GM23338 (cell line): ENCODE measurements at regions not wholly inside any gene's neighbourhood (a gene's known extent, or its start where the extent isn't known, plus 50 kb on each side); places are given as distances from the start of the nearest gene placed in this dataset.

Source experiments
- ATAC-seq: fragments of 200-7000 bp; cut with Tn5 transposase; 3 replicates; pipeline ENCODE4 v1.9.1; 2020
- DNase-seq: peaks from one replicate; pipeline ENCODE4 v3.0.0-alpha.2; 2015; ENCODE audit warnings: low spot score
- H2AFZ ChIP-seq: fragments of 200-600 bp; sonication (generic); 2 replicates; pipeline ENCODE4 v1.8.0; 2016; ENCODE audit warnings: antibody characterized with exemption, mild to moderate bottlenecking, moderate library complexity
- H3F3A ChIP-seq: fragments of 200-600 bp; sonication (generic); replicated peaks from 2 replicates; pipeline ENCODE4 v1.8.0; 2017; ENCODE audit warnings: antibody characterized with exemption, mixed run types, low read depth
- H3K27ac ChIP-seq: fragments of 200-600 bp; sonication (generic); 2 replicates; pipeline ENCODE4 v1.6.1; 2016; ENCODE audit warnings: low read depth
- H3K27me3 ChIP-seq: fragments of 200-600 bp; sonication (generic); 2 replicates; pipeline ENCODE4 v1.8.0; 2016; ENCODE audit warnings: mild to moderate bottlenecking, mixed run types, moderate library complexity; ENCODE audit not compliant: insufficient read depth
- H3K36me3 ChIP-seq: fragments of 200-600 bp; sonication (generic); 2 replicates; pipeline ENCODE4 v1.8.0; 2016; ENCODE audit warnings: mild to moderate bottlenecking; ENCODE audit not compliant: insufficient read depth
- H3K4me1 ChIP-seq: fragments of 200-600 bp; sonication (generic); 2 replicates; pipeline ENCODE4 v1.8.0; 2016; ENCODE audit warnings: mild to moderate bottlenecking, moderate library complexity; ENCODE audit not compliant: insufficient read depth
- H3K4me2 ChIP-seq: fragments of 200-600 bp; sonication (generic); 2 replicates; pipeline ENCODE4 v1.7.1; 2017; ENCODE audit warnings: mixed run types
- H3K4me3 ChIP-seq: fragments of 200-600 bp; sonication (generic); 2 replicates; pipeline ENCODE4 v1.6.1; 2016; ENCODE audit warnings: mixed run types
- H3K79me2 ChIP-seq: fragments of 200-600 bp; sonication (generic); replicated peaks from 2 replicates; pipeline ENCODE4 v1.8.0; 2017; ENCODE audit warnings: mild to moderate bottlenecking; ENCODE audit not compliant: insufficient read depth
- H3K9me2 ChIP-seq: fragments of 200-600 bp; sonication (generic); 2 replicates; pipeline ENCODE4 v1.8.0; 2017; ENCODE audit not compliant: insufficient read depth
- H4K20me1 ChIP-seq: fragments of 200-600 bp; sonication (generic); replicated peaks from 2 replicates; pipeline ENCODE4 v1.8.0; 2017; ENCODE audit warnings: mild to moderate bottlenecking; ENCODE audit not compliant: insufficient read depth
- H3K27ac Mint-ChIP-seq: 2 replicates; pipeline ENCODE4 v1.8.0; 2020; ENCODE audit warnings: inconsistent platforms, mild to moderate bottlenecking, moderate library complexity, mixed read lengths
- H3K27me3 Mint-ChIP-seq: 3 replicates; pipeline ENCODE4 v1.8.0; 2022; ENCODE audit warnings: low read depth, mild to moderate bottlenecking, moderate library complexity, mixed read lengths, inconsistent platforms; ENCODE audit not compliant: insufficient read depth, poor library complexity
- H3K36me3 Mint-ChIP-seq: 3 replicates; pipeline ENCODE4 v1.8.0; 2021; ENCODE audit warnings: low read depth, mild to moderate bottlenecking, inconsistent platforms, moderate library complexity, mixed read lengths
- H3K4me1 Mint-ChIP-seq: 3 replicates; pipeline ENCODE4 v1.8.0; 2020; ENCODE audit warnings: mild to moderate bottlenecking, inconsistent platforms, mixed read lengths
- H3K4me3 Mint-ChIP-seq: 3 replicates; pipeline ENCODE4 v1.8.0; 2021; ENCODE audit warnings: moderate library complexity, mild to moderate bottlenecking, inconsistent platforms, mixed read lengths
- H3K9me3 Mint-ChIP-seq: 3 replicates; pipeline ENCODE4 v1.8.0; 2020; ENCODE audit warnings: moderate library complexity, mild to moderate bottlenecking, inconsistent platforms, mixed read lengths
- CREB1 ChIP-seq: fragments of 250-450 bp; sonication (Bioruptor Pico); IDR thresholded peaks from 2 replicates; pipeline ENCODE4 v1.5.0; 2020; ENCODE audit warnings: low read depth, mild to moderate bottlenecking, moderate library complexity
- EZH2phosphoT487 ChIP-seq: fragments of 200-600 bp; sonication (generic); IDR thresholded peaks from one replicate; pipeline ENCODE4 v1.8.1; 2018; ENCODE audit warnings: antibody characterized with exemption; ENCODE audit not compliant: unreplicated experiment
- JUNB ChIP-seq: IDR thresholded peaks from one replicate; pipeline ENCODE4 v1.6.1; 2016; ENCODE audit warnings: antibody characterized with exemption; ENCODE audit not compliant: unreplicated experiment
- NANOG ChIP-seq: IDR thresholded peaks from 2 replicates; pipeline ENCODE4 v1.6.1; 2016; ENCODE audit warnings: antibody characterized with exemption, borderline replicate concordance
- POLR2AphosphoS5 ChIP-seq: IDR thresholded peaks from 2 replicates; pipeline ENCODE4 v1.6.1; 2016; ENCODE audit warnings: antibody characterized with exemption, low read depth
- STAT1 ChIP-seq: IDR thresholded peaks from one replicate; pipeline ENCODE4 v1.6.1; 2016; ENCODE audit warnings: antibody characterized with exemption; ENCODE audit not compliant: unreplicated experiment
- ZNF331 ChIP-seq: fragments of 250-450 bp; sonication (Bioruptor Pico); IDR thresholded peaks from 2 replicates; pipeline ENCODE4 v1.5.0; 2020; ENCODE audit warnings: low read depth, mild to moderate bottlenecking, moderate library complexity
- ZNF462 ChIP-seq: fragments of 250-450 bp; sonication (Bioruptor Pico); IDR thresholded peaks from 2 replicates; pipeline ENCODE4 v1.5.0; 2020; ENCODE audit warnings: mild to moderate bottlenecking, moderate library complexity
- TF ChIP-seq, protein P1 (sequence below), 2 experiments: fragments of 200-600 bp in 1 of 2; sonication (generic) in 1 of 2; conservative IDR thresholded peaks; 2 replicates each; pipeline versions ENCODE4 v1.5.1 to v1.6.1; 2016 to 2017; ENCODE audit warnings: antibody characterized with exemption in 2 of 2, low read depth in 2 of 2, mild to moderate bottlenecking in 2 of 2, moderate library complexity in 1 of 2

- no peak for TF ChIP-seq ZNF462 (CRISPR knock-in tag)
- TF ChIP-seq JUNB: no peak
- no peak for TF ChIP-seq POLR2AphosphoS5
- TF ChIP-seq, protein P1, sequence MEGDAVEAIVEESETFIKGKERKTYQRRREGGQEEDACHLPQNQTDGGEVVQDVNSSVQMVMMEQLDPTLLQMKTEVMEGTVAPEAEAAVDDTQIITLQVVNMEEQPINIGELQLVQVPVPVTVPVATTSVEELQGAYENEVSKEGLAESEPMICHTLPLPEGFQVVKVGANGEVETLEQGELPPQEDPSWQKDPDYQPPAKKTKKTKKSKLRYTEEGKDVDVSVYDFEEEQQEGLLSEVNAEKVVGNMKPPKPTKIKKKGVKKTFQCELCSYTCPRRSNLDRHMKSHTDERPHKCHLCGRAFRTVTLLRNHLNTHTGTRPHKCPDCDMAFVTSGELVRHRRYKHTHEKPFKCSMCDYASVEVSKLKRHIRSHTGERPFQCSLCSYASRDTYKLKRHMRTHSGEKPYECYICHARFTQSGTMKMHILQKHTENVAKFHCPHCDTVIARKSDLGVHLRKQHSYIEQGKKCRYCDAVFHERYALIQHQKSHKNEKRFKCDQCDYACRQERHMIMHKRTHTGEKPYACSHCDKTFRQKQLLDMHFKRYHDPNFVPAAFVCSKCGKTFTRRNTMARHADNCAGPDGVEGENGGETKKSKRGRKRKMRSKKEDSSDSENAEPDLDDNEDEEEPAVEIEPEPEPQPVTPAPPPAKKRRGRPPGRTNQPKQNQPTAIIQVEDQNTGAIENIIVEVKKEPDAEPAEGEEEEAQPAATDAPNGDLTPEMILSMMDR (conservative IDR thresholded peaks at IDR 0.05; ENCODE audit: low read depth in 2 of 2): no peak
- no peak for TF ChIP-seq ZNF331 (CRISPR knock-in tag)
- no peak for TF ChIP-seq NANOG
Measured at GRCh38 chr20:60667641-60668040, 584.4 kb upstream of the CDH4 start (continued).

- H4K20me1 ChIP-seq: no peaks in the 10 kb centered on the region
- H3K27me3 Mint-ChIP-seq: peaks cover 3% of the 10 kb centered on the region
- no peak for TF ChIP-seq STAT1
- no peak for TF ChIP-seq EZH2phosphoT487
- no peak for TF ChIP-seq ZNF462 (CRISPR knock-in tag)
- TF ChIP-seq CREB1: no peak
- H3K27me3 ChIP-seq: no peaks in the 10 kb centered on the region
- no peaks in the 10 kb centered on the region for H3K36me3 Mint-ChIP-seq
- no peak overlapping the region for H3K27ac Mint-ChIP-seq
- H2AFZ ChIP-seq: no peak overlapping the region
- H3K4me1 ChIP-seq: no peaks in the 10 kb centered on the region
- H3K4me3 Mint-ChIP-seq: no peak overlapping the region
- H3F3A ChIP-seq: no peaks in the 10 kb centered on the region
- no peak for ATAC-seq
- no peaks in the 10 kb centered on the region for H3K79me2 ChIP-seq
- H3K4me2 ChIP-seq: no peak overlapping the region
- DNase-seq: no peak
- H3K9me3 Mint-ChIP-seq: no peaks in the 10 kb centered on the region; the same call in 2 of the 3 replicates
- H3K4me3 ChIP-seq: no peak overlapping the region
- H3K9me2 ChIP-seq: no peaks in the 10 kb centered on the region
- no peak overlapping the region for H3K27ac ChIP-seq
- no peaks in the 10 kb centered on the region; the same call in 1 of the 3 replicates for H3K4me1 Mint-ChIP-seq
- no peaks in the 10 kb centered on the region for H3K36me3 ChIP-seq
Measured at GRCh38 chr20:60669211-60669610, 582.9 kb upstream of the CDH4 start.
